ENCODE measurements at regions not wholly inside any gene's neighbourhood (a gene's known extent, or its start where the extent isn't known, plus 50 kb on each side); places are given as distances from the start of the nearest gene placed in this dataset.

DNA sequence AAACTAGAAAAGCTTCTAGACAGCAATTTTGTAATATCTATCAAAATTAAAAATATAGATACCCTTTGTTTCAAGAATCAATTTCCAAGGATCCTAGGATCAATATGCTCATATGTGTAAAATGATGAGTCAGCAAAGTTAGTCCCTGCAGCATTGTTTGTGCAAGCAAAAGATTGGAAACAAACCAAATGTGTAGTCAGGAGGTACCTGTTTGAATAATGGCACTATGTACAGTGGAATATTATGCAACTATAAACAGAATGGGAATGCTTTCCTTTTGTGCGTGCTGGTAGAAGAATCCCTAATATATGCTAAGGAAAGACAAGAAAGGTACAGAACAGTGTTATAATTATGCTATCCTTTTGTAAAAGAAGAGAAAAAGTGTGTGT lies 58.5 kb upstream of the PJA2 start:
- no peak for DNase-seq (ENCODE audit: low spot score)

- no peak for DNase-seq (ENCODE audit: low spot score)
These were observed 57.3 kb upstream of the PJA2 start for GRCh38 chr5:109467058-109467457.
